GM12878 (cell line): ENCODE measurements at regions not wholly inside any gene's neighbourhood (a gene's known extent, or its start where the extent isn't known, plus 50 kb on each side); places are given as distances from the start of the nearest gene placed in this dataset.

Source experiments
- ATAC-seq: fragments of 200-7000 bp; cut with Tn5 transposase; 3 replicates; pipeline ENCODE4 v1.9.1; 2020; ENCODE audit warnings: mild to moderate bottlenecking, moderate library complexity
- BruUV-seq: library from RNA; stranded (reverse); fragments of 400-500 nt; replicated peaks from 2 replicates; lab custom pipeline; 2021; lab: Mats Ljungman, UMichigan
- CTCF ChIA-PET: fragments of 300-600 bp; sonication (Branson Sonifier 250); formaldehyde crosslinking; extraction: SDS; loops from one replicate; lab custom pipeline; 2021; ENCODE audit warnings: inconsistent platforms; lab: Yijun Ruan, JAX
- POLR2A ChIA-PET: fragments of 350-600 bp; formaldehyde crosslinking; extraction: SDS; loops from one replicate; lab custom pipeline; 2021; ENCODE audit warnings: inconsistent platforms; lab: Charles Lee
- RAD21 ChIA-PET: fragments of 300-600 bp; sonication (Branson Sonifier 250); formaldehyde crosslinking; loops from one replicate; lab custom pipeline; 2023; ENCODE audit warnings: antibody characterized with exemption; ENCODE audit not compliant: unreplicated experiment; lab: Charles Lee
- SMC1A ChIA-PET: fragments of 300-600 bp; sonication (Branson Sonifier 250); formaldehyde crosslinking; loops from one replicate; lab custom pipeline; 2023; ENCODE audit not compliant: unreplicated experiment, uncharacterized antibody; lab: Charles Lee
- DNase-seq: peaks from one replicate; pipeline ENCODE4 v3.0.0-alpha.2; 2011; ENCODE audit warnings: low read depth, low spot score
- FAIRE-seq: peaks from 3 replicates; lab custom pipeline; 2011; peaks lifted over from hg19 to GRCh38; lab: Jason Lieb, UNC
- H2AFZ ChIP-seq: 2 replicates; pipeline ENCODE4 v1.6.0; 2011; ENCODE audit warnings: low read depth, low read length, control low read depth; ENCODE audit not compliant: control insufficient read depth
- H3K27ac ChIP-seq: 2 replicates; pipeline ENCODE4 v1.5.1; 2011; ENCODE audit warnings: control low read depth; ENCODE audit not compliant: control insufficient read depth, insufficient read depth
- H3K27me3 ChIP-seq, 2 experiments: replicated peaks in 1 of 2; 2 replicates each; pipeline versions ENCODE4 v1.6.0 to v1.6.1; 2011; ENCODE audit warnings: low read length in 1 of 2; ENCODE audit not compliant: control insufficient read depth in 2 of 2, insufficient read depth in 2 of 2
- H3K36me3 ChIP-seq, 2 experiments: 2 replicates each; pipeline ENCODE4 v1.5.1; 2011; ENCODE audit warnings: low read length in 1 of 2; ENCODE audit not compliant: control insufficient read depth in 2 of 2, insufficient read depth in 2 of 2
- H3K4me1 ChIP-seq: 2 replicates; pipeline ENCODE4 v1.6.1; 2011; ENCODE audit warnings: mild to moderate bottlenecking, low read length, moderate library complexity, mixed read lengths; ENCODE audit not compliant: control insufficient read depth, insufficient read depth
- H3K4me2 ChIP-seq: 2 replicates; pipeline ENCODE4 v1.6.0; 2011; ENCODE audit warnings: control low read depth; ENCODE audit not compliant: control insufficient read depth, insufficient read depth
- H3K4me3 ChIP-seq: fragments of 200-600 bp; sonication (generic); 2 replicates; pipeline ENCODE4 v1.5.1; 2016
- H3K79me2 ChIP-seq: 2 replicates; pipeline ENCODE4 v1.6.0; 2011; ENCODE audit warnings: low read length; ENCODE audit not compliant: control insufficient read depth, insufficient read depth
- H3K9ac ChIP-seq: 2 replicates; pipeline ENCODE4 v1.8.0; 2011; ENCODE audit warnings: low read length, control low read depth, mixed read lengths; ENCODE audit not compliant: control insufficient read depth, insufficient read depth
- H3K9me3 ChIP-seq: replicated peaks from 3 replicates; pipeline ENCODE4 v1.5.1; 2011; ENCODE audit warnings: mild to moderate bottlenecking, low read length; ENCODE audit not compliant: control insufficient read depth, insufficient read depth
- H4K20me1 ChIP-seq: 2 replicates; pipeline ENCODE4 v1.6.0; 2011; ENCODE audit not compliant: control insufficient read depth, insufficient read depth
- ATF7 ChIP-seq: fragments of 450-650 bp; IDR thresholded peaks from 2 replicates; pipeline ENCODE4 v1.6.1; 2016; ENCODE audit warnings: low read depth, mild to moderate bottlenecking
- NR2F1 ChIP-seq: fragments of 450-650 bp; conservative IDR thresholded peaks from 2 replicates; pipeline ENCODE4 v1.6.1; 2017; ENCODE audit warnings: mild to moderate bottlenecking
- RUNX3 ChIP-seq: IDR thresholded peaks from 2 replicates; pipeline ENCODE4 v1.6.1; 2012; ENCODE audit warnings: low read length, inconsistent platforms
- SMC3 ChIP-seq: IDR thresholded peaks from 2 replicates; pipeline ENCODE4 v1.6.1; 2011; ENCODE audit warnings: low read length, improper control_type of control experiment, borderline replicate concordance
- SREBF2 ChIP-seq: IDR thresholded peaks from 2 replicates; pipeline ENCODE4 v1.6.1; 2012; ENCODE audit warnings: mild to moderate bottlenecking, low read length
- ZBED1 ChIP-seq: IDR thresholded peaks from 2 replicates; pipeline ENCODE4 v1.6.1; 2016; ENCODE audit warnings: borderline replicate concordance
- ZNF24 ChIP-seq: fragments of 450-650 bp; IDR thresholded peaks from 2 replicates; pipeline ENCODE4 v1.6.1; 2017; ENCODE audit warnings: antibody characterized with exemption, mild to moderate bottlenecking
- WGBS: methylation state at CpG from one replicate; pipeline ENCODE4 v1.1.6; 2016; ENCODE audit warnings: low lambda C conversion rate; ENCODE audit not compliant: insufficient replicate concordance, insufficient coverage; ENCODE audit errors: missing lambda C conversion rate; 5-methylcytosine and 5-hydroxymethylcytosine counted together
- in situ Hi-C: fragments of 300-500 bp; cut with MboI; formaldehyde crosslinking; loops from 9 replicates; pipeline ENCODE4 v1.14.3; 2018; ENCODE audit warnings: mixed read lengths
- intact Hi-C: fragments of 100-400 bp; cut with micrococcal nuclease; formaldehyde crosslinking; loops from one replicate; pipeline ENCODE4 v1.14.2; 2022; ENCODE audit not compliant: unreplicated experiment
- TF ChIP-seq, protein P1 (sequence below): IDR thresholded peaks from 2 replicates; pipeline ENCODE4 v1.6.1; 2011; ENCODE audit warnings: borderline replicate concordance, low read depth, mild to moderate bottlenecking, moderate library complexity, mixed read lengths, low read length; ENCODE audit not compliant: insufficient read depth; ENCODE audit errors: extremely low read length
- TF ChIP-seq, protein P2 (sequence below): fragments of 150-350 bp; IDR thresholded peaks from 2 replicates; pipeline ENCODE4 v1.6.1; 2016; ENCODE audit warnings: low read depth, low read length
- TF ChIP-seq, protein P3 (sequence below): fragments of 450-650 bp; IDR thresholded peaks from 2 replicates; pipeline ENCODE4 v1.6.1; 2014; ENCODE audit warnings: mild to moderate bottlenecking

DNA sequence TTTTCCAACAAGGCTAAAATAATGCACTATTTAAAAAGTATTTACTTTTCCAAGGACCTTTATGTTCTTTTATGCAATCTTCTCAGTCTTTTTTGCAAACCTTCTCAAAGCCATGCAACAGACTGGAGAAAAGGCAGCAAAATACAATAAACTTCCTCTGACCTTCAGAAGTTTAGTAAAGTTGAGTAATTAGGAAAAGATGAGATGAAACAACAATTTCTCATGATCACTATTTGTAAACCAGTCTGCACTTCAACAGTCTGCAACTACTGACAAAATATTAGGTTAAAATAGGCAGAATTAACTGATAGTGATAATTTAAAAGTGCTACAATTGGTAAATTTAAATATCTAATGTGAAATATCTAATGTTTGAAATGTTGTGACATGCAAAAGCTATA is 884.9 kb upstream of the PCDH10 start (continued):
- TF ChIP-seq, protein P1, sequence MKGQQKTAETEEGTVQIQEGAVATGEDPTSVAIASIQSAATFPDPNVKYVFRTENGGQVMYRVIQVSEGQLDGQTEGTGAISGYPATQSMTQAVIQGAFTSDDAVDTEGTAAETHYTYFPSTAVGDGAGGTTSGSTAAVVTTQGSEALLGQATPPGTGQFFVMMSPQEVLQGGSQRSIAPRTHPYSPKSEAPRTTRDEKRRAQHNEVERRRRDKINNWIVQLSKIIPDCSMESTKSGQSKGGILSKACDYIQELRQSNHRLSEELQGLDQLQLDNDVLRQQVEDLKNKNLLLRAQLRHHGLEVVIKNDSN: no peak
- TF ChIP-seq ZNF24: no peak
- no peak for TF ChIP-seq SMC3
- TF ChIP-seq SREBF2: no peak

DNA sequence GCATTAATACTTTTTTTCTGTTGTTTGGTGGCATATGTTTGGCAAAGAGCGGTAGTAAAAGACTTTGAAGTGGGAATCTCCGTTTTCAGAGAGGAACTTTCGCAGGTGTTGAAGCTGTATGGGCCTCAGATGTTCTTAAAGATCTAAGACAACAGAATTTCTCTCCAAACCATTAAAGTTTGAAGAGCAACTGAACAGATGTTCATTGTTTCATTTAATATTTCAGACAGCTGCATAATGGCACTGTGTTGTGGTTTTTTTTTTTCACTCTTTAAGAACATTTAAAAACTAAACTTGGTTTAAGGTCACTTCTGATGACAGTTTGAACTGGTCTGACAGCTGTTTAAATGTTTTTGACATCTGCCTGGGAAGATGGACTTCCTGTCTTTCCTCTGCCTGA is 882.7 kb upstream of the PCDH10 start:
- Histone ChIP-seq H3K27ac (no peak overlapping the region), H3K9ac (no peak overlapping the region), H3K79me2 (no peaks in the 10 kb centered on the region), H3K27me3 (no peaks in the 10 kb centered on the region), H3K4me3 (no peak overlapping the region), H3K4me2 (no peak overlapping the region), H3K4me1 (no peaks in the 10 kb centered on the region), H4K20me1 (no peaks in the 10 kb centered on the region), H3K36me3 (no peaks in the 10 kb centered on the region), H3K9me3 (no peaks in the 10 kb centered on the region), H2AFZ (no peak overlapping the region)
- no peak for ATAC-seq
- intact Hi-C loops: no loop called here
- FAIRE-seq: no peak
- TF ChIP-seq ZBED1: no peak
- TF ChIP-seq RUNX3: peak; percentile 50; the same call in 1 of the 2 replicates
- DNase-seq: no peak
- ChIA-PET POLR2A (no interaction called here), SMC1A (interaction anchor here (1.1 kb wide), 1 partner anchor 12 kb away, joined by 5 read pairs; no protein-coding TSS in a partner anchor), CTCF (no interaction called here), RAD21 (no interaction called here)
- no TSS peak for BruUV-seq
- 32% methylated on average over 3 of the region's 3 CpGs for WGBS
- in situ Hi-C loops: no loop called here

DNA sequence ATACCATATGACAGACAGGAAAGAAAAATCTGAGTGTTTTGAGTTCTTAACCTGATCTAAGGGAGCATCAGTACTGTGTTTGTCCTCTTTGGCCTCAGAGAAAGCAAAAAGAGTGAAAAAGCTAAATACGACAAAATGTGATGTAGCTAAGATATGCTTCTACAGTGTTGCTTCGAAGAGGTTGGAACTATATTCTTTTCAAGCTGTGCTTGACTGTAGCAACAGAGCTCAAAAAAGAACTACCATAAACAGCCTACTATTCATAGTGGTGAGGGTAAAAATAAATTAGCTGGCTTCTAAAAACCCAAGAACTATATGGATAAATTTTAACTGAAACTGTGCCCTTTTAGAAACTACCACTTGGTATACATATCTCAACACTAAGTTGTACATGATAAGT is 881.8 kb upstream of the PCDH10 start:
- Histone ChIP-seq H2AFZ (no peak overlapping the region), H3K27ac (no peak overlapping the region), H3K9me3 (no peaks in the 10 kb centered on the region), H3K4me3 (no peak overlapping the region), H3K36me3 (no peaks in the 10 kb centered on the region), H3K79me2 (no peaks in the 10 kb centered on the region), H3K4me1 (no peaks in the 10 kb centered on the region), H3K9ac (no peak overlapping the region), H3K4me2 (no peak overlapping the region), H3K27me3 (no peaks in the 10 kb centered on the region), H4K20me1 (no peaks in the 10 kb centered on the region)
- ATAC-seq (no peak), DNase-seq (no peak), FAIRE-seq (no peak)
- RAD21 ChIA-PET: no interaction called here
- SMC1A ChIA-PET: no interaction called here
- CTCF ChIA-PET: no interaction called here
- BruUV-seq: no TSS peak
- intact Hi-C loops: no loop called here
- in situ Hi-C loops: no loop called here
- POLR2A ChIA-PET: no interaction called here
- WGBS: 30% methylated on average over 2 of the region's 2 CpGs
- TF ChIP-seq, protein P2, sequence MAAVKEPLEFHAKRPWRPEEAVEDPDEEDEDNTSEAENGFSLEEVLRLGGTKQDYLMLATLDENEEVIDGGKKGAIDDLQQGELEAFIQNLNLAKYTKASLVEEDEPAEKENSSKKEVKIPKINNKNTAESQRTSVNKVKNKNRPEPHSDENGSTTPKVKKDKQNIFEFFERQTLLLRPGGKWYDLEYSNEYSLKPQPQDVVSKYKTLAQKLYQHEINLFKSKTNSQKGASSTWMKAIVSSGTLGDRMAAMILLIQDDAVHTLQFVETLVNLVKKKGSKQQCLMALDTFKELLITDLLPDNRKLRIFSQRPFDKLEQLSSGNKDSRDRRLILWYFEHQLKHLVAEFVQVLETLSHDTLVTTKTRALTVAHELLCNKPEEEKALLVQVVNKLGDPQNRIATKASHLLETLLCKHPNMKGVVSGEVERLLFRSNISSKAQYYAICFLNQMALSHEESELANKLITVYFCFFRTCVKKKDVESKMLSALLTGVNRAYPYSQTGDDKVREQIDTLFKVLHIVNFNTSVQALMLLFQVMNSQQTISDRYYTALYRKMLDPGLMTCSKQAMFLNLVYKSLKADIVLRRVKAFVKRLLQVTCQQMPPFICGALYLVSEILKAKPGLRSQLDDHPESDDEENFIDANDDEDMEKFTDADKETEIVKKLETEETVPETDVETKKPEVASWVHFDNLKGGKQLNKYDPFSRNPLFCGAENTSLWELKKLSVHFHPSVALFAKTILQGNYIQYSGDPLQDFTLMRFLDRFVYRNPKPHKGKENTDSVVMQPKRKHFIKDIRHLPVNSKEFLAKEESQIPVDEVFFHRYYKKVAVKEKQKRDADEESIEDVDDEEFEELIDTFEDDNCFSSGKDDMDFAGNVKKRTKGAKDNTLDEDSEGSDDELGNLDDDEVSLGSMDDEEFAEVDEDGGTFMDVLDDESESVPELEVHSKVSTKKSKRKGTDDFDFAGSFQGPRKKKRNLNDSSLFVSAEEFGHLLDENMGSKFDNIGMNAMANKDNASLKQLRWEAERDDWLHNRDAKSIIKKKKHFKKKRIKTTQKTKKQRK: no peak
- TF ChIP-seq ATF7 (no peak), NR2F1 (no peak)
- TF ChIP-seq, protein P3, sequence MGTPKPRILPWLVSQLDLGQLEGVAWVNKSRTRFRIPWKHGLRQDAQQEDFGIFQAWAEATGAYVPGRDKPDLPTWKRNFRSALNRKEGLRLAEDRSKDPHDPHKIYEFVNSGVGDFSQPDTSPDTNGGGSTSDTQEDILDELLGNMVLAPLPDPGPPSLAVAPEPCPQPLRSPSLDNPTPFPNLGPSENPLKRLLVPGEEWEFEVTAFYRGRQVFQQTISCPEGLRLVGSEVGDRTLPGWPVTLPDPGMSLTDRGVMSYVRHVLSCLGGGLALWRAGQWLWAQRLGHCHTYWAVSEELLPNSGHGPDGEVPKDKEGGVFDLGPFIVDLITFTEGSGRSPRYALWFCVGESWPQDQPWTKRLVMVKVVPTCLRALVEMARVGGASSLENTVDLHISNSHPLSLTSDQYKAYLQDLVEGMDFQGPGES: no peak
